SK-N-SH (cell line): ENCODE measurements at regions not wholly inside any gene's neighbourhood (a gene's known extent, or its start where the extent isn't known, plus 50 kb on each side); places are given as distances from the start of the nearest gene placed in this dataset.

Experiments used
- MXI1 ChIP-seq: IDR thresholded peaks from 2 replicates; pipeline ENCODE4 v1.6.1; 2012; ENCODE audit warnings: mild to moderate bottlenecking, low read depth, low read length, improper control_type of control experiment
- TF ChIP-seq, protein P1 (sequence below): fragments of 200-600 bp; sonication (generic); IDR thresholded peaks from 2 replicates; pipeline ENCODE4 v1.6.1; 2017; ENCODE audit warnings: antibody characterized with exemption, mild to moderate bottlenecking, moderate library complexity

DNA sequence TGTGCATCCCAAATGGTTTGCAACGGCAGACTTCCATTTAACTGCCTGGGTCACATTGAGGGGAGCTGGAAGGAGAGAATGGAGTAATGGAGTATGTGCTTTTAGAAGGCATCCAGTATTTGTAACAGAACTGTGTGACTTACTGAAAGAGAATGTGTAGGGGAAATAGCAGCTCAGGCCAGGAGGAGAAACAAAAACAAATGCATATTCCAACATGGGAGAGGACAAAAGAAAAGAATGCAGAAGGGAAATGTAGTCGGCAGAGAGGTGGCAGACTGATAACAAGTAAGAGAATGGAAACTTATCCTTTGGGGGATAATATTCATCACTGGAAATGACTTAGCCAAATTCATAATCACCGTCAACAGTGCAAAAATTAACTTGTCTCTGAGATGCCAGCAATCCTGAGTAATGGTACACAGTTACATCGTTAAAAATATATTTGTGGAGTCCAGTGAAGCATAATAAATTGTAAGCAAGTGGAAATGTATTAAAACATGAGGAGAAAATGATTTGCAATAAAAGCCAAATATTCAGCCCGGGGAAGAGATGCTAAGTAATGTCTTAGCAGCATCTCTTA is 294.9 kb upstream of the SGO1 start:
- TF ChIP-seq, protein P1, sequence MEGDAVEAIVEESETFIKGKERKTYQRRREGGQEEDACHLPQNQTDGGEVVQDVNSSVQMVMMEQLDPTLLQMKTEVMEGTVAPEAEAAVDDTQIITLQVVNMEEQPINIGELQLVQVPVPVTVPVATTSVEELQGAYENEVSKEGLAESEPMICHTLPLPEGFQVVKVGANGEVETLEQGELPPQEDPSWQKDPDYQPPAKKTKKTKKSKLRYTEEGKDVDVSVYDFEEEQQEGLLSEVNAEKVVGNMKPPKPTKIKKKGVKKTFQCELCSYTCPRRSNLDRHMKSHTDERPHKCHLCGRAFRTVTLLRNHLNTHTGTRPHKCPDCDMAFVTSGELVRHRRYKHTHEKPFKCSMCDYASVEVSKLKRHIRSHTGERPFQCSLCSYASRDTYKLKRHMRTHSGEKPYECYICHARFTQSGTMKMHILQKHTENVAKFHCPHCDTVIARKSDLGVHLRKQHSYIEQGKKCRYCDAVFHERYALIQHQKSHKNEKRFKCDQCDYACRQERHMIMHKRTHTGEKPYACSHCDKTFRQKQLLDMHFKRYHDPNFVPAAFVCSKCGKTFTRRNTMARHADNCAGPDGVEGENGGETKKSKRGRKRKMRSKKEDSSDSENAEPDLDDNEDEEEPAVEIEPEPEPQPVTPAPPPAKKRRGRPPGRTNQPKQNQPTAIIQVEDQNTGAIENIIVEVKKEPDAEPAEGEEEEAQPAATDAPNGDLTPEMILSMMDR: no peak
- TF ChIP-seq MXI1: no peak
